SH-SY5Y (cell line): ENCODE measurements at regions not wholly inside any gene's neighbourhood (a gene's known extent, or its start where the extent isn't known, plus 50 kb on each side); places are given as distances from the start of the nearest gene placed in this dataset.

Source experiments
- GATA2 ChIP-seq: IDR thresholded peaks from 2 replicates; pipeline ENCODE4 v1.6.1; 2011; ENCODE audit warnings: mild to moderate bottlenecking, low read depth, low read length
- GATA3 ChIP-seq: IDR thresholded peaks from 2 replicates; pipeline ENCODE4 v1.6.1; 2011; ENCODE audit warnings: low read depth, mild to moderate bottlenecking, low read length, moderate library complexity

DNA sequence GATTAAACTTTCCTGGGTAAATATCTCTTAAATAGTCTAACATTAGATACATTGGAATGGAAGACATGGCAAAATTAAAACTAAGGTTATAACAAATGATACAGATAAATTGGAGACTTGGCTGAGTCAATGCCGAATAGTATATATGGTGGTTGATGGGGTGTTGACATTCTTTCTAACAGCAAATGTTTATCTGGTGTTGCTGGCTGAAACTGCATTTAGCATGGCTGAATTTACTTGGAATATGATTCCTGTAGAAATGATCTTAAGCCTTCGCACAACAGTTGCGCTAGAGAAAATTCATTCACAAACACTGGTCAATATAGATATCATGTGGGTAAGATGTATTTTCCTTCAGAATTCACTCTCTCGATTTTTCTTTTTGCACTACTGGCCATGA is 646.0 kb upstream of the CXADR start:
- TF ChIP-seq GATA2 (no peak), GATA3 (no peak)
